SK-MEL-5 (cell line): ENCODE measurements at regions not wholly inside any gene's neighbourhood (a gene's known extent, or its start where the extent isn't known, plus 50 kb on each side); places are given as distances from the start of the nearest gene placed in this dataset.

Source experiments
- DNase-seq: peaks from one replicate; pipeline ENCODE4 v3.0.0-alpha.2; 2016; ENCODE audit warnings: low read depth, low spot score
- in situ Hi-C: cut with HindIII; loops from 2 replicates; pipeline ENCODE4 v1.10.0; 2016; ENCODE audit warnings: low sequenced_read_pairs, high pct_unique_total_duplicates, low pct_unique_long_range_greater_than_20kb

GRCh38 chr22:20652582-20652981, 121.3 kb upstream of the SERPIND1 start:
- in situ Hi-C loops: no loop called here
- DNase-seq: no peak

GRCh38 chr22:20653012-20653794, 120.7 kb upstream of the SERPIND1 start:
- in situ Hi-C loops: no loop called here
- DNase-seq: no peak

- no peak for DNase-seq
- in situ Hi-C loops: no loop called here
These were observed 120.0 kb upstream of the SERPIND1 start for GRCh38 chr22:20653795-20654342.

- in situ Hi-C loops: no loop called here
- no peak for DNase-seq
These were observed 119.3 kb upstream of the SERPIND1 start for GRCh38 chr22:20654343-20655208.

- DNase-seq: no peak
- in situ Hi-C loops: no loop called here
These were observed 118.3 kb upstream of the SERPIND1 start for GRCh38 chr22:20655623-20656022.

- DNase-seq: no peak
- in situ Hi-C loops: no loop called here
These were observed 117.4 kb upstream of the SERPIND1 start for GRCh38 chr22:20656516-20656901.

GRCh38 chr22:20656902-20657836, 116.7 kb upstream of the SERPIND1 start:
- DNase-seq: peak; percentile 42
- in situ Hi-C loops: no loop called here
